H1 (cell line): ENCODE measurements at regions not wholly inside any gene's neighbourhood (a gene's known extent, or its start where the extent isn't known, plus 50 kb on each side); places are given as distances from the start of the nearest gene placed in this dataset.

Experiments
- CTCF ChIA-PET: fragments of 300-600 bp; sonication (Branson Sonifier 250); formaldehyde crosslinking; loops from one replicate; lab custom pipeline; 2021; ENCODE audit not compliant: partially characterized antibody; lab: Charles Lee
- POLR2A ChIA-PET: fragments of 300-600 bp; sonication (Branson Sonifier 250); formaldehyde crosslinking; loops from one replicate; lab custom pipeline; 2021; ENCODE audit warnings: inconsistent platforms; ENCODE audit not compliant: partially characterized antibody; lab: Charles Lee
- DNase-seq, 2 experiments: peaks; one replicate each; pipeline versions ENCODE4 v3.0.0 to v3.0.0-alpha.2; 2010 to 2022; ENCODE audit warnings: low spot score in 2 of 2, low read depth in 1 of 2, mixed read lengths in 1 of 2
- FAIRE-seq: peaks from 2 replicates; lab custom pipeline; 2011; peaks lifted over from hg19 to GRCh38; lab: Jason Lieb, UNC
- H2AFZ ChIP-seq: 2 replicates; pipeline ENCODE4 v1.8.1; 2012; ENCODE audit warnings: low read length, inconsistent platforms
- H2AK5ac ChIP-seq: 2 replicates; pipeline ENCODE4 v1.6.1; 2013; ENCODE audit warnings: low read depth, low read length
- H2BK120ac ChIP-seq: replicated peaks from 2 replicates; pipeline ENCODE3; 2013; ENCODE audit warnings: low read depth, low read length, inconsistent platforms
- H2BK12ac ChIP-seq: 2 replicates; pipeline ENCODE4 v1.6.1; 2013; ENCODE audit warnings: low read depth, low read length
- H2BK15ac ChIP-seq: 2 replicates; pipeline ENCODE4 v1.6.1; 2013; ENCODE audit warnings: low read length
- H2BK20ac ChIP-seq: 2 replicates; pipeline ENCODE4 v1.6.1; 2013; ENCODE audit warnings: low read length
- H2BK5ac ChIP-seq: 2 replicates; pipeline ENCODE4 v1.6.1; 2013; ENCODE audit warnings: low read depth, low read length
- H3K14ac ChIP-seq: 2 replicates; pipeline ENCODE4 v1.6.1; 2013; ENCODE audit warnings: inconsistent platforms; ENCODE audit not compliant: insufficient read length
- H3K18ac ChIP-seq: 2 replicates; pipeline ENCODE4 v1.6.1; 2013; ENCODE audit warnings: low read length; ENCODE audit errors: extremely low read depth
- H3K23ac ChIP-seq: 2 replicates; pipeline ENCODE4 v1.6.1; 2013; ENCODE audit warnings: inconsistent platforms; ENCODE audit not compliant: insufficient read length
- H3K23me2 ChIP-seq: 2 replicates; pipeline ENCODE4 v1.6.1; 2013; ENCODE audit warnings: low read depth, low read length
- H3K27ac ChIP-seq: 2 replicates; pipeline ENCODE4 v1.6.1; 2011; ENCODE audit warnings: low read depth, low read length, inconsistent platforms
- H3K27me3 ChIP-seq, 4 experiments: replicated peaks in 1 of 4; 1 replicate in 1 of 4; 2 replicates in 3 of 4; pipeline versions ENCODE4 v1.6.1 to v1.8.1; 2011 to 2013; ENCODE audit warnings: low read length in 3 of 4, mild to moderate bottlenecking in 3 of 4, inconsistent platforms in 2 of 4, mixed read lengths in 2 of 4, moderate library complexity in 1 of 4; ENCODE audit not compliant: control insufficient read depth in 3 of 4, insufficient read depth in 3 of 4; ENCODE audit errors: extremely low read depth in 1 of 4
- H3K36me3 ChIP-seq, 4 experiments: 2 replicates each; pipeline versions ENCODE4 v1.6.1 to v1.8.1; 2011 to 2013; ENCODE audit warnings: mild to moderate bottlenecking in 4 of 4, low read length in 3 of 4, moderate library complexity in 2 of 4, control low read depth in 1 of 4, inconsistent platforms in 1 of 4; ENCODE audit not compliant: insufficient read depth in 4 of 4, control insufficient read depth in 2 of 4
- H3K4ac ChIP-seq: replicated peaks from 2 replicates; pipeline ENCODE3; 2013; ENCODE audit warnings: low read length, low read depth, mixed read lengths, inconsistent platforms; ENCODE audit not compliant: insufficient read length
- H3K4me1 ChIP-seq, 4 experiments: replicated peaks in 1 of 4; 1 replicate in 1 of 4; 2 replicates in 3 of 4; pipeline versions ENCODE4 v1.6.1 to v1.8.1; 2011 to 2013; ENCODE audit warnings: low read length in 3 of 4, inconsistent platforms in 2 of 4, mixed read lengths in 1 of 4; ENCODE audit not compliant: insufficient read depth in 4 of 4, control insufficient read depth in 3 of 4
- H3K4me2 ChIP-seq, 2 experiments: 2 replicates each; pipeline versions ENCODE4 v1.6.1 to v1.8.1; 2011 to 2013; ENCODE audit warnings: low read depth in 2 of 2, low read length in 2 of 2, control low read depth in 1 of 2, inconsistent platforms in 1 of 2, mild to moderate bottlenecking in 1 of 2; ENCODE audit not compliant: insufficient read depth in 1 of 2
- H3K4me3 ChIP-seq, 4 experiments: fragments of 200-600, 300-600 bp in 1 of 4; sonication (generic), shearing (Covaris generic), sonication (Bioruptor Twin) in 1 of 4; 2 replicates each; pipeline versions ENCODE4 v1.5.1 to v1.8.1; 2011 to 2016; ENCODE audit warnings: low read length in 4 of 4, low read depth in 3 of 4, control low read depth in 2 of 4, inconsistent platforms in 2 of 4, mild to moderate bottlenecking in 2 of 4, mixed read lengths in 1 of 4, moderate library complexity in 1 of 4; ENCODE audit not compliant: insufficient read depth in 2 of 4; ENCODE audit errors: extremely low read depth in 1 of 4
- H3K56ac ChIP-seq: replicated peaks from 2 replicates; pipeline ENCODE3; 2013; ENCODE audit warnings: low read depth, mild to moderate bottlenecking, mixed read lengths, low read length, inconsistent platforms; ENCODE audit not compliant: insufficient read length
- H3K79me1 ChIP-seq: 2 replicates; pipeline ENCODE4 v1.6.1; 2013; ENCODE audit warnings: low read depth, low read length, control low read depth
- H3K79me2 ChIP-seq, 2 experiments: 2 replicates each; pipeline versions ENCODE4 v1.6.1 to v1.8.1; 2012 to 2013; ENCODE audit warnings: low read length in 2 of 2, mild to moderate bottlenecking in 2 of 2, inconsistent platforms in 1 of 2; ENCODE audit not compliant: insufficient read depth in 2 of 2, control insufficient read depth in 1 of 2
- H3K9ac ChIP-seq, 4 experiments: replicated peaks in 1 of 4; 1 replicate in 1 of 4; 2 replicates in 3 of 4; pipeline versions ENCODE4 v1.6.1 to v1.8.1; 2011 to 2013; ENCODE audit warnings: low read depth in 3 of 4, low read length in 3 of 4, control low read depth in 2 of 4, mild to moderate bottlenecking in 2 of 4, moderate library complexity in 2 of 4, inconsistent platforms in 1 of 4; ENCODE audit errors: extremely low read depth in 1 of 4
- H3K9me3 ChIP-seq, 2 experiments: 2 replicates each; pipeline versions ENCODE4 v1.6.1 to v1.8.1; 2012 to 2013; ENCODE audit warnings: mild to moderate bottlenecking in 2 of 2, moderate library complexity in 2 of 2, control low read depth in 1 of 2, inconsistent platforms in 1 of 2, low read depth in 1 of 2, low read length in 1 of 2, mixed read lengths in 1 of 2; ENCODE audit not compliant: insufficient read depth in 2 of 2
- H4K20me1 ChIP-seq, 2 experiments: replicated peaks in 1 of 2; 2 replicates each; pipeline versions ENCODE3 to v1.8.1; 2011 to 2013; ENCODE audit warnings: inconsistent platforms in 2 of 2, low read length in 2 of 2, mild to moderate bottlenecking in 1 of 2; ENCODE audit not compliant: insufficient read depth in 2 of 2, control insufficient read depth in 1 of 2
- H4K5ac ChIP-seq: 2 replicates; pipeline ENCODE4 v1.6.1; 2013; ENCODE audit warnings: low read length, low read depth, mixed read lengths, inconsistent platforms; ENCODE audit not compliant: insufficient read length
- H4K8ac ChIP-seq: 2 replicates; pipeline ENCODE4 v1.8.0; 2013; ENCODE audit warnings: mild to moderate bottlenecking, moderate library complexity, low read length, inconsistent platforms; ENCODE audit not compliant: insufficient read depth; ENCODE audit errors: extremely low read depth
- H4K91ac ChIP-seq: replicated peaks from 2 replicates; pipeline ENCODE3; 2013; ENCODE audit warnings: low read length, mixed read lengths, inconsistent platforms; ENCODE audit not compliant: insufficient read length
- CBX5 ChIP-seq: fragments of 300-800, 300-1000 bp; sonication (generic); IDR thresholded peaks from 2 replicates; pipeline ENCODE4 v1.7.1; 2016; ENCODE audit warnings: antibody characterized with exemption, low read length, low read depth
- SIN3A ChIP-seq, 2 experiments: IDR thresholded peaks in 1 of 2; conservative IDR thresholded peaks in 1 of 2; 2 replicates each; pipeline ENCODE4 v1.6.1; 2011 to 2012; ENCODE audit warnings: low read length in 2 of 2, improper control_type of control experiment in 1 of 2, low read depth in 1 of 2, mild to moderate bottlenecking in 1 of 2
- WGBS, 2 experiments: shearing (Covaris generic) in 1 of 2; methylation state at CpG; one replicate each; pipeline versions ENCODE4 v1.1.6 to v1.1.7; 2013 to 2015; ENCODE audit warnings: low lambda C conversion rate in 2 of 2, mixed read lengths in 2 of 2, inconsistent platforms in 1 of 2, low coverage in 1 of 2, missing lambda C conversion rate in 1 of 2; ENCODE audit not compliant: insufficient replicate concordance in 2 of 2, insufficient coverage in 1 of 2, insufficient read length in 1 of 2; ENCODE audit errors: extremely low coverage in 1 of 2, missing lambda C conversion rate in 1 of 2; 5-methylcytosine and 5-hydroxymethylcytosine counted together

DNA sequence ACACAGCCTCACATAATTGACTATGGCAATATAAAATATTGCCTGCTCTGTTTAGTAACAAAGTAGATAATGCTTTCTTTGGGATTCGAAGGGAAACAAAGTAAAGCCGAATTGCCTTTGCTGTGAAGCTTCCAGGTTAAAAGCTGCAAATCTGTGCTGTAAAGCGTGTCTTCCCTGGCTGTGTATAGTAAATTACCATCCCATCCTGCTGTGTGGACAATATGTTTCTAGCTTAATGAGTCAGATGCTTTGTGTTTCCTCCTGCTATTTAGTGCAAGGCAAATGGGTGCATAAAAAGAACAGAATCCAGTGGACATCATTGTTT is 265.1 kb downstream of the SOCS6 start:
- Histone ChIP-seq H2BK15ac (no peak overlapping the region), H2AK5ac (no peak overlapping the region), H3K18ac (no peak overlapping the region), H2BK120ac (no peak overlapping the region), H3K4me1 (no peaks in the 10 kb centered on the region), H4K5ac (no peak overlapping the region), H3K9ac (no peak overlapping the region), H3K4me3 (no peak overlapping the region), H3K23ac (no peak overlapping the region), H3K27ac (no peak overlapping the region), H4K8ac (no peak overlapping the region), H3K23me2 (no peaks in the 10 kb centered on the region), H3K14ac (no peak overlapping the region), H4K20me1 (no peaks in the 10 kb centered on the region), H3K79me2 (no peaks in the 10 kb centered on the region), H3K4ac (no peak overlapping the region), H4K91ac (no peak overlapping the region), H3K56ac (no peak overlapping the region), H3K79me1 (no peaks in the 10 kb centered on the region), H2BK12ac (no peak overlapping the region), H3K9me3 (peaks cover 42 to 48% of the 10 kb centered on the region in 2 experiments), H2BK5ac (no peak overlapping the region), H3K27me3 (no peaks in the 10 kb centered on the region), H2BK20ac (no peak overlapping the region), H3K4me2 (no peak overlapping the region), H3K36me3 (no peaks in the 10 kb centered on the region), H2AFZ (no peak overlapping the region)
- DNase-seq (no peak), FAIRE-seq (no peak)
- 79% methylated on average over 3 of the region's 3 CpGs; no CpG with 5 or more reads in 1 of the 2 experiments for WGBS, 2 experiments
- CTCF ChIA-PET, result interaction anchor here (0.6 kb wide), 1 partner anchor 164 kb away, joined by 3 read pairs; no protein-coding TSS in a partner anchor
- POLR2A ChIA-PET, result no interaction called here
- TF ChIP-seq CBX5 (no peak), SIN3A (conservative IDR thresholded peaks at IDR 0.05 in 1 of 2, IDR thresholded peaks at IDR 0.05 in 1 of 2; ENCODE audit: low read depth in 1 of 2, low read length in 2 of 2) (no peak)
